GM12873 (cell line): ENCODE measurements at regions not wholly inside any gene's neighbourhood (a gene's known extent, or its start where the extent isn't known, plus 50 kb on each side); places are given as distances from the start of the nearest gene placed in this dataset.

Source experiments
- CTCF ChIP-seq: IDR thresholded peaks from 2 replicates; pipeline ENCODE4 v1.5.1; 2012; ENCODE audit warnings: low read depth, mild to moderate bottlenecking, moderate library complexity, low read length, control low read depth; ENCODE audit not compliant: insufficient read depth; ENCODE audit errors: missing control alignments

DNA sequence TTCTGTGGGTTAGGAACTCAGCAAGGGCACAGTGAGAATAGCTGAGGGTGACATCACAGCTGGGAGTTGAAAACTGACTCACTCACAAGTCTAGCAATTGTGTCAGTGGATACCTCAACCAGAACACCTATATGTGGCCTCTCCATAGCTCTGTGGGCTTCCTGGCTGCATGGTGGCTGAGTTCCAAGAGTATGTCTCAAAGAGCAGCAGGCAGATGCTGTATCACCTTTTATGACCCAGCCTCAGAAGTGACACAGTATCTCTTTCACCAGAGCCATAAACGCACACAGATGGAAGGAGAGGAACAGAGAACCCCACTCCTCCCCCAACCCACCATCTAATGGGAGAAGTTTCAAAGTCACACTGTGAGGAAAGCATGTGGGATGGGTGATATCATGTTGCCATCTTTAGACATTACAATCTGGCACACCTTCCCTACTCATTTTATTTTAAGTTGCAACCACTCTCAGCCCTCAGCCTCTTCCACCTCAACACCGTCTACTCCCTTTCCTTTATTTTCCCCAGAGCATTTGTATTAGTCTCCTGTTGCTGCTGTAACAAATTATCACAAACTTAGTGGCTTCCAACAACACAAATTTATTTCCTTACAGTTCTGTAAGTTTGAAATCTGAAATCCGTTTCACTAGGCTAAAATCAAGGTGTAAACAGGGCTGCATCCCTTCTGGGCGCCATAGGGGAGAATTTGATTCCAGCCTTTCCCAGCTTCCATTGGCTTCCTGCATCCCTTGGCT, 134.6 kb upstream of the SPATS2L start:
- no peak for TF ChIP-seq CTCF

GRCh38 chr2:200172521-200172920, 134.0 kb upstream of the SPATS2L start:
- no peak for TF ChIP-seq CTCF

DNA sequence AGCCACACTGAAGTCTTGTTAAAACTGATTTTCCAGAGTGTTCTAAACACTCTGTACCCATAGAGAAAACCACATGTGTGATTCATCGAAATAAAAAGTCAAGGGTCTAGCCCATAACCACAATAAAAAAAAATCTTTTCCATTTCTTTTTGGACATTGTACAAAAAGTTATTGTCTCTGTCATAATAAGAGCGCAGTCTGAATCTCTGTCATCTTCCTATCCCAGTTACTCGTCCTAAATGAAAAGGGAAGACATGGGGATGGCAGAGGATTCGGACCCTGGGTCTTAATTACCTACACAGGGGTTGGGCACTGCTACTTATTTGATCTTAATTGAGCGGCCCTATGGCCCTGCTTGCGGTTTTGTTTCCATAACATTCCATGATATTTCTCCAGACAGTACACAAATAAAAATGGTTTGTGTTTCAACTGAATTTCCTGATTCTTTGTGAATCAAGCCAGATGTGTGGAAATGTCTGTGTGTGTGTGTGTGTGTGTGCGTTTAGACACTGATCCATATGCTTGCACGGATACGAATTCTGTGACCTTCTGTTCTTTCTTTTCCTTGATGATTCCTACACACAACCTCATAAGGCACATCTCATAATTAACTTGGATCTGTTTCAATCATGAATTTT, 133.4 kb upstream of the SPATS2L start:
- TF ChIP-seq CTCF = no peak

GRCh38 chr2:200173691-200174090, 132.8 kb upstream of the SPATS2L start:
- TF ChIP-seq CTCF = no peak

DNA sequence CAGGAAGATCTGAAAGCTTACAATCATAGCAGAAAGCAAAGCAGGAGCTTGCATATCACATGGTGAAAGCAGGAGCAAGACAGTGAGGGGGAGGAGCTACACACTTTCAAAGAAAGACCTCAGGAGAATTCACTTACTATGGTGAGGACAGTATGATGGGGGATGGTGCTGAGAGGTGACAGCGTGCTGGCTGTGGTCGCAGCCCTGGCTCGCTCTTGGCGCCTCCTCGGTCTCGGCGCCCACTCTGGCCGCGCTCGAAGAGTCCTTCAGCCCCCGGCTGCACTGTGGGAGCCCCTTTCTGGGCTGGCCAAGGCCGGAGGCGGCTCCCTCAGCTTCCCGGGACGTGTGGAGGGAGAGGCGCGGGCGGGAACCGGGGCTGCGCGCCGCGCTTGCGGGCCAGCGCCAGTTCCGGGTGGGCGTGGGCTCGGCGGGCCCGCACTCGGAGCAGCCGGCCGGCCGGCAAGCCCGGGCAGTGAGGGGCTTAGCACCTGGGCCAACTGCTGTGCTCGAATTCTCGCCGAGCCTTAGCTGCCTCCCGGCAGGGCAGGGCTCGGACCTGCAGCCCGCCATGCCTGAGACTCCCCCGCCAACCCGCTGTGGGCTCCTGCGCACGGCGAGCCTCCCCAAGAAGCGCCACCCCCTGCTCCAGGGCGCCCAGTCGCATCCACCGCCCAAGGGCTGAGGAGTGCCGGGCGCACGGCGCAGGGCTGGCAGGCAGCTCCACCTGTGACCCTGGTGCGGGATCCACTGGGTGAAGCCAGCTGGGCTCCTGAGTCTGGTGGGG, 131.9 kb upstream of the SPATS2L start:
- TF ChIP-seq CTCF = no peak

DNA sequence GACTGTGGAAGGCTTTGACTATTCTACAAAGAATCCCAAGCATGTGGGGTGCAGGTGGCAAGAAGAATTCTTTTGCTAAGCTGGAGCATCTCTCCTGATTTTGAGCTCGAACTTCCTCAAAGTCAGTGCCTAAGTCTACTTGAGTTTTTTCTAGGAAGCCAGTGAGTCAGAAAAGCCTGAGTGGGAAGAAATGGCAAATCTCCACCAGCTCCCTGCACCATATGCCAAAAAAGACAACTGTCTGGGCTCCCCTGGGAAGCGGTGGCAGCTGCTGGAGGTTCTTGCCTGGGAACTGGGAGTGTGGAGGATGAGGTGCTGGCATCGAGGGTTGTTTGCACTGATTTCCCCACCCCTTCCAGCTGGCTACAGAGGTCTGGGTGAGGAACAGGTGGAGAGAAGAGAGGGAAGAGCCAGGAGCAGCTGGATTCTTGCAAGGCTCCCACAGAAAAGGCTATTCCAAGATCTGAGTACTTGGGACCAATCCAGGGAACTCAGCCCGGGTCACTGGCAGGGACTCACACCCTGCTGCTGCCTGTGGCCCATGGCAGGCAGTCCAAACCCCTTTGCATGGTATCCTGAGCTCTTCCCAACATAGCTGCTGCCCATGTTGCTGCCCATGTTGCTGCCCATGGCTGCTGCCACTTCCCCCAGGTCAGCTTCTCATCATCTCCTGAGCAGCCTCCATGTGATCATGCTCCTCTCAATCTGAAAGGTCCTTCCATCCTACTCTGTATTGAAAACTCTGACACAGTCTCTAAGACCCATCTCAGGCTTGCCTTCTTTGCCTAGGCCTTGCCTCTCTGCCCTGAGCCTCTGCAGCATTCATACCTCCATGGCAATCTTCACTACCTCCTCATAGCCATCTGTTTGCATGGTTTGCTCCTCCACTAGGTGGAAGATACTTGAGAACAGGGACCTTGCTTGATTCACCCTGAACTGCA, 128.3 kb upstream of the SPATS2L start:
- TF ChIP-seq CTCF = no peak
